ENCODE measurements at regions not wholly inside any gene's neighbourhood (a gene's known extent, or its start where the extent isn't known, plus 50 kb on each side); places are given as distances from the start of the nearest gene placed in this dataset.

- no peak for DNase-seq (ENCODE audit: low read depth, low spot score)
Observed at GRCh38 chr2:11016735-11017388, 105.1 kb downstream of the KCNF1 start.

GRCh38 chr2:11017921-11018320, 106.2 kb downstream of the KCNF1 start:
- DNase-seq (ENCODE audit: low read depth, low spot score): no peak

- no peak for DNase-seq (ENCODE audit: low read depth, low spot score)
Observed at GRCh38 chr2:11018651-11019185, 107.0 kb downstream of the KCNF1 start.

- DNase-seq (ENCODE audit: low read depth, low spot score): no peak
Observed at GRCh38 chr2:11019614-11020013, 107.9 kb downstream of the KCNF1 start.

- no peak for DNase-seq (ENCODE audit: low read depth, low spot score)
Observed at GRCh38 chr2:11022064-11022463, 110.3 kb downstream of the KCNF1 start.

GRCh38 chr2:11022591-11023273, 111.0 kb downstream of the KCNF1 start:
- no peak for DNase-seq (ENCODE audit: low read depth, low spot score)

- DNase-seq (ENCODE audit: low read depth, low spot score): no peak
Observed at GRCh38 chr2:11023326-11024258, 111.9 kb downstream of the KCNF1 start.

GRCh38 chr2:11024259-11024645, 112.5 kb downstream of the KCNF1 start:
- DNase-seq (ENCODE audit: low read depth, low spot score): no peak

- no peak for DNase-seq (ENCODE audit: low read depth, low spot score)
Observed at GRCh38 chr2:11024687-11025086, 113.0 kb downstream of the KCNF1 start.

- no peak for DNase-seq (ENCODE audit: low read depth, low spot score)
Observed at GRCh38 chr2:11026286-11026921, 114.7 kb downstream of the KCNF1 start.

GRCh38 chr2:11027195-11027594, 115.5 kb downstream of the KCNF1 start:
- no peak for DNase-seq (ENCODE audit: low read depth, low spot score)

GRCh38 chr2:11028407-11028916, 116.7 kb downstream of the KCNF1 start:
- DNase-seq (ENCODE audit: low read depth, low spot score): no peak

GRCh38 chr2:11029136-11029535, 117.4 kb downstream of the KCNF1 start:
- no peak for DNase-seq (ENCODE audit: low read depth, low spot score)

- no peak for DNase-seq (ENCODE audit: low read depth, low spot score)
Observed at GRCh38 chr2:11030036-11030435, 118.3 kb downstream of the KCNF1 start.

- DNase-seq (ENCODE audit: low read depth, low spot score): no peak
Observed at GRCh38 chr2:11030909-11031308, 119.2 kb downstream of the KCNF1 start.

- DNase-seq (ENCODE audit: low read depth, low spot score): no peak
Observed at GRCh38 chr2:11031876-11032275, 120.1 kb downstream of the KCNF1 start.

GRCh38 chr2:11032396-11032795, 120.7 kb downstream of the KCNF1 start:
- DNase-seq (ENCODE audit: low read depth, low spot score): no peak

GRCh38 chr2:11033114-11033513, 121.4 kb downstream of the KCNF1 start:
- DNase-seq (ENCODE audit: low read depth, low spot score): no peak

- no peak for DNase-seq (ENCODE audit: low read depth, low spot score)
Observed at GRCh38 chr2:11038641-11039040, 116.6 kb upstream of the SLC66A3 start.

GRCh38 chr2:11040992-11041391, 114.3 kb upstream of the SLC66A3 start:
- DNase-seq (ENCODE audit: low read depth, low spot score): no peak

- DNase-seq (ENCODE audit: low read depth, low spot score): no peak
Observed at GRCh38 chr2:11042841-11043240, 112.4 kb upstream of the SLC66A3 start.

All from smooth muscle cell of the brain vasculature (primary cell).